IMR-90 (cell line): ENCODE measurements at regions not wholly inside any gene's neighbourhood (a gene's known extent, or its start where the extent isn't known, plus 50 kb on each side); places are given as distances from the start of the nearest gene placed in this dataset.
A peak's percentile ranks its signal among the peaks of the same experiment; 100 is the strongest.

Experiments
- ATAC-seq: fragments of 200-7000 bp; cut with Tn5 transposase; 2 replicates; pipeline ENCODE4 v1.9.1; 2020; ENCODE audit warnings: low read depth, mild to moderate bottlenecking, moderate library complexity
- BruUV-seq: library from RNA; stranded (reverse); fragments of 400-500 nt; replicated peaks from 2 replicates; lab custom pipeline; 2021; lab: Mats Ljungman, UMichigan
- CTCF ChIA-PET: fragments of 300-600 bp; formaldehyde crosslinking; extraction: SDS; loops from one replicate; lab custom pipeline; 2021; ENCODE audit warnings: antibody characterized with exemption; lab: Yijun Ruan, JAX
- POLR2A ChIA-PET: fragments of 300-600 bp; sonication (Branson Sonifier 250); formaldehyde crosslinking; loops from one replicate; lab custom pipeline; 2022; ENCODE audit warnings: antibody characterized with exemption; ENCODE audit not compliant: unreplicated experiment; lab: Charles Lee
- DNase-seq: peaks from one replicate; pipeline ENCODE4 v3.0.0; 2013
- H2AFZ ChIP-seq: replicated peaks from 2 replicates; pipeline ENCODE3; 2013; ENCODE audit warnings: low read length, mild to moderate bottlenecking; ENCODE audit not compliant: poor library complexity
- H2AK5ac ChIP-seq: 2 replicates; pipeline ENCODE4 v1.6.1; 2013; ENCODE audit warnings: low read depth, low read length, inconsistent platforms
- H2AK9ac ChIP-seq: replicated peaks from 2 replicates; pipeline ENCODE3; 2013; ENCODE audit warnings: mild to moderate bottlenecking, low read depth, low read length, moderate library complexity; ENCODE audit not compliant: poor library complexity
- H2BK120ac ChIP-seq: 2 replicates; pipeline ENCODE4 v1.6.1; 2013; ENCODE audit warnings: low read depth, low read length, inconsistent platforms
- H2BK15ac ChIP-seq: 3 replicates; pipeline ENCODE4 v1.6.1; 2013; ENCODE audit warnings: low read depth, low read length, inconsistent platforms
- H2BK20ac ChIP-seq: 2 replicates; pipeline ENCODE4 v1.6.1; 2013; ENCODE audit warnings: low read depth, mild to moderate bottlenecking, inconsistent platforms, low read length, moderate library complexity
- H2BK5ac ChIP-seq: 2 replicates; pipeline ENCODE4 v1.6.1; 2013; ENCODE audit warnings: mild to moderate bottlenecking, low read depth, low read length, inconsistent platforms; ENCODE audit not compliant: poor library complexity, severe bottlenecking
- H3K14ac ChIP-seq: replicated peaks from 2 replicates; pipeline ENCODE4 v1.6.1; 2013; ENCODE audit warnings: low read depth, low read length, inconsistent platforms
- H3K18ac ChIP-seq: 2 replicates; pipeline ENCODE4 v1.6.1; 2013; ENCODE audit warnings: low read depth, low read length, control low read depth
- H3K23ac ChIP-seq: 2 replicates; pipeline ENCODE4 v1.6.1; 2013; ENCODE audit warnings: low read depth, low read length, inconsistent platforms
- H3K27ac ChIP-seq: 2 replicates; pipeline ENCODE4 v1.5.1; 2013; ENCODE audit warnings: mild to moderate bottlenecking, control low read depth, low read length; ENCODE audit not compliant: insufficient read depth
- H3K27me3 ChIP-seq: 2 replicates; pipeline ENCODE4 v1.6.1; 2013; ENCODE audit warnings: low read length; ENCODE audit not compliant: control insufficient read depth, insufficient read depth
- H3K36me3 ChIP-seq: 2 replicates; pipeline ENCODE4 v1.6.1; 2013; ENCODE audit warnings: low read length, mixed read lengths; ENCODE audit not compliant: control insufficient read depth, insufficient read depth
- H3K4ac ChIP-seq: 2 replicates; pipeline ENCODE4 v1.6.1; 2013; ENCODE audit warnings: low read depth, low read length, inconsistent platforms
- H3K4me1 ChIP-seq: 2 replicates; pipeline ENCODE4 v1.6.1; 2013; ENCODE audit warnings: low read length, mixed read lengths; ENCODE audit not compliant: control insufficient read depth, insufficient read depth
- H3K4me2 ChIP-seq: 2 replicates; pipeline ENCODE4 v1.6.1; 2013; ENCODE audit warnings: low read depth, mild to moderate bottlenecking, control low read depth, low read length, moderate library complexity
- H3K4me3 ChIP-seq: 2 replicates; pipeline ENCODE4 v1.5.1; 2013; ENCODE audit warnings: low read depth, mild to moderate bottlenecking, control low read depth, low read length, moderate library complexity; ENCODE audit not compliant: insufficient read depth
- H3K56ac ChIP-seq: 2 replicates; pipeline ENCODE4 v1.6.1; 2013; ENCODE audit warnings: low read length, inconsistent platforms; ENCODE audit not compliant: insufficient read depth; ENCODE audit errors: extremely low read depth
- H3K79me1 ChIP-seq, 2 experiments: 2 replicates each; pipeline ENCODE4 v1.6.1; 2013; ENCODE audit warnings: low read length in 2 of 2, inconsistent platforms in 1 of 2, low read depth in 1 of 2
- H3K9ac ChIP-seq: 2 replicates; pipeline ENCODE4 v1.6.1; 2013; ENCODE audit warnings: low read depth, low read length, control low read depth
- H3K9me1 ChIP-seq: 2 replicates; pipeline ENCODE4 v1.6.1; 2013; ENCODE audit warnings: low read length, inconsistent platforms; ENCODE audit not compliant: insufficient read depth
- H3K9me3 ChIP-seq: 2 replicates; pipeline ENCODE4 v1.6.1; 2013; ENCODE audit warnings: low read length; ENCODE audit not compliant: control insufficient read depth, insufficient read depth
- H4K20me1 ChIP-seq: 2 replicates; pipeline ENCODE4 v1.6.1; 2013; ENCODE audit warnings: low read length, inconsistent platforms; ENCODE audit not compliant: insufficient read depth
- H4K5ac ChIP-seq: 2 replicates; pipeline ENCODE4 v1.6.1; 2013; ENCODE audit warnings: mild to moderate bottlenecking, low read depth, low read length, control low read depth
- H4K8ac ChIP-seq, 2 experiments: 2 replicates each; pipeline ENCODE4 v1.6.1; 2013; ENCODE audit warnings: low read depth in 2 of 2, low read length in 2 of 2, control low read depth in 1 of 2, inconsistent platforms in 1 of 2
- H4K91ac ChIP-seq: 2 replicates; pipeline ENCODE4 v1.6.1; 2013; ENCODE audit warnings: low read depth, low read length, inconsistent platforms; ENCODE audit not compliant: insufficient read depth
- BHLHE40 ChIP-seq: fragments of 150-350 bp; IDR thresholded peaks from 2 replicates; pipeline ENCODE4 v1.6.1; 2016; ENCODE audit warnings: mild to moderate bottlenecking, low read depth, low read length
- CEBPB ChIP-seq: IDR thresholded peaks from 2 replicates; pipeline ENCODE4 v1.6.1; 2012; ENCODE audit warnings: low read depth, low read length, improper control_type of control experiment
- CHD1 ChIP-seq: IDR thresholded peaks from 2 replicates; pipeline ENCODE4 v1.6.1; 2012; ENCODE audit warnings: low read depth, low read length, improper control_type of control experiment
- CTCF ChIP-seq: conservative IDR thresholded peaks from 2 replicates; pipeline ENCODE4 v1.5.1; 2012; ENCODE audit warnings: mild to moderate bottlenecking, low read depth, low read length, improper control_type of control experiment
- FOS ChIP-seq: fragments of 150-350 bp; IDR thresholded peaks from 2 replicates; pipeline ENCODE4 v1.6.1; 2016; ENCODE audit warnings: low read depth, low read length
- MAZ ChIP-seq: IDR thresholded peaks from 2 replicates; pipeline ENCODE4 v1.6.1; 2012; ENCODE audit warnings: low read depth, mild to moderate bottlenecking, low read length, improper control_type of control experiment, moderate library complexity, borderline replicate concordance
- NFE2L2 ChIP-seq: fragments of 150-350 bp; IDR thresholded peaks from 2 replicates; pipeline ENCODE4 v1.6.1; 2016; ENCODE audit warnings: low read depth, mild to moderate bottlenecking, low read length
- RCOR1 ChIP-seq: IDR thresholded peaks from 2 replicates; pipeline ENCODE4 v1.6.1; 2012; ENCODE audit warnings: mild to moderate bottlenecking, low read length, improper control_type of control experiment; ENCODE audit not compliant: insufficient replicate concordance
- WGBS, 2 experiments: methylation state at CpG; one replicate each; pipeline versions ENCODE4 v1.1.5 to v1.1.7; 2013; ENCODE audit warnings: missing lambda C conversion rate in 2 of 2; ENCODE audit not compliant: insufficient read length in 1 of 2; ENCODE audit errors: extremely low coverage in 2 of 2; 5-methylcytosine and 5-hydroxymethylcytosine counted together
- dilution Hi-C: fragments of 300-500 bp; cut with HindIII; formaldehyde crosslinking; loops from one replicate; pipeline ENCODE4 v1.14.3; 2018; ENCODE audit warnings: low sequenced_read_pairs; ENCODE audit not compliant: unreplicated experiment
- in situ Hi-C: fragments of 300-500 bp; cut with MboI; formaldehyde crosslinking; loops from 3 replicates; pipeline ENCODE4 v1.14.3; 2019; ENCODE audit warnings: low sequenced_read_pairs, inconsistent platforms, mixed read lengths
- intact Hi-C: fragments of 100-400 bp; cut with micrococcal nuclease; formaldehyde crosslinking; loops from 2 replicates; pipeline ENCODE4 v1.10.0; 2022

- no TSS peak for BruUV-seq
- Histone ChIP-seq H4K20me1 (no peaks in the 10 kb centered on the region), H3K4me2 (no peak overlapping the region), H4K91ac (no peak overlapping the region), H3K4ac (no peak overlapping the region), H3K4me1 (peaks cover 2% of the 10 kb centered on the region; the same call in 1 of the 2 replicates), H3K23ac (no peak overlapping the region), H3K9me3 (no peaks in the 10 kb centered on the region; the same call in 1 of the 2 replicates), H2AFZ (no peak overlapping the region), H2AK9ac (no peak overlapping the region), H3K36me3 (no peaks in the 10 kb centered on the region), H3K27me3 (no peaks in the 10 kb centered on the region; the same call in 1 of the 2 replicates), H3K79me1 (no peaks in the 10 kb centered on the region), H2BK120ac (no peak overlapping the region), H3K9me1 (0 out of 2 replicates have a peak, but pooled peaks cover 3% of the 10 kb centered on the region), H2BK5ac (no peak overlapping the region), H2BK15ac (no peak overlapping the region), H2BK20ac (no peak overlapping the region), H3K4me3 (no peak overlapping the region), H3K9ac (no peak overlapping the region), H3K27ac (no peak overlapping the region), H3K14ac (no peak overlapping the region), H2AK5ac (0 out of 2 replicates have a peak overlapping the region, but pooled peaks have one; percentile 13), H4K5ac (no peak overlapping the region), H4K8ac (no peak overlapping the region), H3K18ac (no peak overlapping the region), H3K56ac (no peak overlapping the region)
- ChIA-PET POLR2A (no interaction called here), CTCF (no interaction called here)
- DNase-seq = no peak
- intact Hi-C loops = no loop called here
- WGBS, 2 experiments = 91% methylated on average over 18 of the region's 36 CpGs; no CpG with 5 or more reads in 1 of the 2 experiments
- in situ Hi-C loops = no loop called here
- no peak for TF ChIP-seq CTCF
- TF ChIP-seq BHLHE40 = no peak
- no peak for TF ChIP-seq CHD1
- no peak for TF ChIP-seq CEBPB
- TF ChIP-seq MAZ = no peak
- TF ChIP-seq FOS = no peak
- TF ChIP-seq RCOR1 = no peak
- no peak for TF ChIP-seq NFE2L2
- dilution Hi-C loops = no loop called here
- no peak for ATAC-seq
These were observed 126.2 kb downstream of the KLF13 start for GRCh38 chr15:31452595-31453557.
